ENCODE measurements at regions not wholly inside any gene's neighbourhood (a gene's known extent, or its start where the extent isn't known, plus 50 kb on each side); places are given as distances from the start of the nearest gene placed in this dataset.
"Not testable (repeated sequence)": the region's sequence is repeated elsewhere in the genome, so short reads cannot be mapped to it uniquely, and the experiment has no call there.

- DNase-seq, result no peak
Measured at GRCh38 chr3:117011687-117012250, 302.2 kb downstream of the TUSC7 start.

- no peak for DNase-seq
Measured at GRCh38 chr3:117016378-117016777, 306.8 kb downstream of the TUSC7 start.

GRCh38 chr3:117017135-117017894, 307.7 kb downstream of the TUSC7 start:
- no peak for DNase-seq

- DNase-seq, result no peak
Measured at GRCh38 chr3:117018655-117019054, 309.1 kb downstream of the TUSC7 start.

- no peak for DNase-seq
Measured at GRCh38 chr3:117019082-117019713, 309.6 kb downstream of the TUSC7 start.

- no peak for DNase-seq
Measured at GRCh38 chr3:117026401-117026800, 316.8 kb downstream of the TUSC7 start.

GRCh38 chr3:117035745-117036144, 326.2 kb downstream of the TUSC7 start:
- DNase-seq, result no peak

- DNase-seq, result no peak
Measured at GRCh38 chr3:117036259-117036799, 326.8 kb downstream of the TUSC7 start.

- DNase-seq, result no peak
Measured at GRCh38 chr3:117045143-117045542, 335.6 kb downstream of the TUSC7 start.

- DNase-seq, result no peak
Measured at GRCh38 chr3:117047951-117048705, 338.5 kb downstream of the TUSC7 start.

GRCh38 chr3:117052395-117052794, 342.8 kb downstream of the TUSC7 start:
- no peak for DNase-seq

- no peak for DNase-seq
Measured at GRCh38 chr3:117054556-117054955, 345.0 kb downstream of the TUSC7 start.

GRCh38 chr3:117056946-117057345, 347.4 kb downstream of the TUSC7 start:
- not testable (repeated sequence) for DNase-seq

GRCh38 chr3:117059067-117059955, 349.7 kb downstream of the TUSC7 start:
- DNase-seq, result no peak

GRCh38 chr3:117059956-117060270, 350.3 kb downstream of the TUSC7 start:
- DNase-seq, result no peak

- no peak for DNase-seq
Measured at GRCh38 chr3:117063930-117064329, 354.4 kb downstream of the TUSC7 start.

- DNase-seq, result no peak
Measured at GRCh38 chr3:117068301-117068700, 358.7 kb downstream of the TUSC7 start.

GRCh38 chr3:117074826-117075225, 365.2 kb downstream of the TUSC7 start:
- no peak for DNase-seq

- no peak for DNase-seq
Measured at GRCh38 chr3:117079997-117080396, 370.4 kb downstream of the TUSC7 start.

GRCh38 chr3:117080872-117081271, 371.3 kb downstream of the TUSC7 start:
- no peak for DNase-seq

- DNase-seq, result no peak
Measured at GRCh38 chr3:117084277-117084676, 374.7 kb downstream of the TUSC7 start.

- DNase-seq, result no peak
Measured at GRCh38 chr3:117084739-117085270, 375.2 kb downstream of the TUSC7 start.
